NOMO-1 treated with dmso at 0.1 percent for 144 hours (cell line): ENCODE measurements at regions not wholly inside any gene's neighbourhood (a gene's known extent, or its start where the extent isn't known, plus 50 kb on each side); places are given as distances from the start of the nearest gene placed in this dataset.

ENCODE experiments used
- DNase-seq: peaks from one replicate; lab custom pipeline; 2025; ENCODE audit not compliant: unreplicated experiment; lab: John Stamatoyannopoulos, UW

DNA sequence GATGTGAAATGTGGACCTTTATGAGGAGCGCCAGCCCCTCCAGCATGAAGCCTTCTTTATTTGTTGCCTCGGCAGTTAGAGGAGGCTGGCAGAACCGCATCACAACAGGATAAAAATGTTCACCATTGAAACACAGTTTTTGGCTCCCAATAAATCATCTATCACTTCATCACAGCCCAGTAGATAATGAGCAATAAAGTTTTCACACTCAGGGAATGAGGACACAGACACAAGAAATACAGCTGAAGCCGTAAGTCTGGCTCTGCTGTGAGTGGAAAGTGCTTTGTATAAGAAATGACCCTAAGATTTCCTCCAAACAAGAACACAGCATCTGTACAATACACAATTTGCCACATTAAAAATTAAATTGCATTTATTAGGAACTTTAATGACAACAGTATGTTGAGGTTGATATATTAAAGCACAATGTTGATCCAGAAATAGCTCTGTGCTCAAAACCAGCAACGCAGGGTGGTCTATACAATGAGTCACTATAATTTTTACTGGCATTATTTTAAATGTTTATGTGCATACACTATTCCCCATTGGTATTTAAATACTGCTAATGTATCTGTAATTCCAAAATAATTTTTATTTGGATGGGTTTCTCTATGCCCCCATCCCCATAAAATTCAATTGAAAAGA lies 301.8 kb upstream of the MGMT start:
- no peak for DNase-seq

DNA sequence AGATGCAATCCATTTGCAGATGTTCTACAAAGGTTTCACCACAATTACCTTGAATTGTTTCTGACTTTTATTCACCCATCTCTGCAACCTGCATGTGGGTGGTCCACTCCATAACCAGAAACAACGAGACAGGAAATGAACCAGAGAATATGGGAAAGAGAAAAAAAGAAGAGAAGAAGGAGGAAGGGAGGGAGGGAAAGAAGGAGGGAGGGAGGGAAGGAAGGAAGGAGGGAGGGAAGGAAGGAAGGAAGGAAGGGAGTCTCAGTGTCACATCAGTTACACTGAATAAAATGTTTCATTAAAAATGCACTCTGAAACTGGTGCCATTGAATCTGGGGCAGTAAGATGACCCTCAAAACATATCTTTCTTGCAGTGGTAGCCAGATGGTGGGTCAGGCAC lies 301.3 kb upstream of the MGMT start:
- no peak for DNase-seq

DNA sequence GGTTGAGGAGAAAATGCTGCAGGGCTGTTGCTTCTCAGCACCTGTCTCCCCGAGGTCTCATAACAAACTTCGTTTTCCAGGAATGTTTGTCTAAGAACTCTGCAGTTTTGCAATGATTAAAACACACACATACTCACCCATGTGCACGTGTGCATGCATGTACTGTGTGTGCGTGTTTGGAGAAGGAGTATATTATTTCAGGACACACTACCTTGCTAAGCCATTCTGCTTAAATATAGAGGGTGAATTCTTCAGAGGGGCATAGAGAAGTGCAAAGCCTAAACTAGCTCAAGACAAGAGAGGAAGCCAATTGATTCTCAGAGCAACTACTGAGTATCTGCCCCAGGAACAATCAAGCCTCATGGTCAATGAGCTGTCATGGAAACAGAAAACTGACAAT lies 298.4 kb upstream of the MGMT start:
- no peak for DNase-seq

DNA sequence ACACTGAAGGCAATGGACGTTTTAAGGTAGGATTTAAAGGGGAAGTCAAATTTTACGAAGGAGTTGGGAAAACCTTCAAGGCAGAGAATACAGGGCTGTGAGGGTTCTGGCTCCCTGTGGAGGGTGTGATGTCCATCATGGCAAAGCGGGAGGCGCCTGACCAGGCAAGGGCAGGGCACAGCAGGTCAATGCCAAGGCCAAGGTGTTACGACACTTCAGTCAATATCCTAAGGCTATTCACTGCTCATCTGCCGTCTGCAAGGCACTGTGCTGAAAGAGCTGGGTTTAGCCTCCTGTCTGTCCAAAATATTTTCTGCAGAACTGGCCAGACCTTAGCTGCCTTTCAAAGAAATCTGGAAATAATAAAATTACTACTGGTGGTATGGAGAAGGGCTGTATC lies 297.9 kb upstream of the MGMT start:
- no peak for DNase-seq

DNA sequence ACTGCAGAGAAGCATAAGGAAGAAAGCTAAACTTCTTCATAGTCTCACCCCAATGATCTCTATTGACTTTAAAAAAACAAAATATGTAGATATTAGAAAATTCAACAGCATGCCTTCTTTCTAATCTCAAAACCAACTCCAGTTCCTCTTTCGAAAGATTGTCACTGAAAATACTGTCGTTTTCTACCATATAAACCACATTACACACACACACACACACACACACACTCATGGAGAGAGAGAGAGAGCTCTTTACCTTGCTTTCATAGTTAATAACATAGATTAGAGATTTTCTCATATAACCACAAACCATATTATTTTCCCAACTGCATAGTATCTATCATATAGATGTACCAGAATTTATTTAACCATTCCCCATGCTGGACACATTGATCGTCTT lies 296.2 kb upstream of the MGMT start:
- DNase-seq, result no peak

DNA sequence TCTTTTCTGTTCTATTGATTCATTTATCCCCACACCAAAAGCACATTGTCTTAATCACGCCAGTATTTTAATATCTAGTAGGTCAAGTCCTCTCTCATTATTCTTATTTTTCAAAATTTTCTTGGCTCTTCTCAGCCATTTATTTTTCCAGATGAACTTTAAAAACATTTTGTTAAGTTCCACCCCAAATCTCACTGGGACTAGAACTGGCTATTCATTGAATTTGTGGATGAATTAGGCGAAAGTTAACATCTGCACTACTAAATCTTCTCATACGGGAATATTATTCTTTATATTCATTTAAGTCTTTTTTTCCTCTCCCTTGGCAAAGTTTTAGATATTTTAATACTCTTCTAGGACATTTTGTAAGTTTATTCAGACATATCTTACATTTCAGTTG lies 295.2 kb upstream of the MGMT start:
- no peak for DNase-seq

DNA sequence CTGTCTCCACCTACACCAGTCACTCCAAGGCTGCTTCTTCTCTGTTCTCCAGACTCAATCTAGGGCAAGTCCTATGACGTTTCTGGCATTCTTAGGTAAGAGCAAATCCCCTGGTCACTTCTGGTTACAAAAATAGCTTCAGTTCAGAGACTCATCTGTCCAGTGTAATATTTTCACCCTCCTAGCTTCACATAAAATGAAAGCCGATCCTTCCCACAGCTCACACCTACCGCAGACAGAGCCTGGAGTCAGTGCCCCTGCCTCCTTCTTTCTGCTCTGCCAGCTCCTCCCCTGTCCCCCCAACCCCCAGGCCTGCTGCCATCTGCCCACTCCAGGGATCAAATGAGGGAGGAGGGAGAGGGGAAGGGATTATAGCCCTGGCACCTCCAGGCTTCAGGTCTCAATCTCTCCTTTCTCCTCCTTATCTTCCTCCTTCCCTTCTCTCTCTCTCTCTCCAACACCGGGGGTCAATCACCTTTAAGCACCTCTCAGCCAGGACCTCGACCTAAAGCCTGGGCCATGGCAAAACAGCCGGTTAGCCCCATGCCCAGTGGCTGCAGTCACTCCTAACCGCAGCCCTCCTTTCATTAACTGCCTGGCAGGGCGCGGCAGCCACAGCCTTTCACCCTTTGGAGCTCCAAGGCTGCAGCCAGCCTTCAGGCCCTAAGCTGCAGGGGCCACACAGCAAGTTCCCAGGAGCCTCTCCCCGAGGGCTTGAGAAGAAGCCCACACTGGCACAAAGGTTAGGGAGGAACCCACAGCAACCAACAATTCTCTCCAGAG lies 292.6 kb upstream of the MGMT start:
- no peak for DNase-seq

DNA sequence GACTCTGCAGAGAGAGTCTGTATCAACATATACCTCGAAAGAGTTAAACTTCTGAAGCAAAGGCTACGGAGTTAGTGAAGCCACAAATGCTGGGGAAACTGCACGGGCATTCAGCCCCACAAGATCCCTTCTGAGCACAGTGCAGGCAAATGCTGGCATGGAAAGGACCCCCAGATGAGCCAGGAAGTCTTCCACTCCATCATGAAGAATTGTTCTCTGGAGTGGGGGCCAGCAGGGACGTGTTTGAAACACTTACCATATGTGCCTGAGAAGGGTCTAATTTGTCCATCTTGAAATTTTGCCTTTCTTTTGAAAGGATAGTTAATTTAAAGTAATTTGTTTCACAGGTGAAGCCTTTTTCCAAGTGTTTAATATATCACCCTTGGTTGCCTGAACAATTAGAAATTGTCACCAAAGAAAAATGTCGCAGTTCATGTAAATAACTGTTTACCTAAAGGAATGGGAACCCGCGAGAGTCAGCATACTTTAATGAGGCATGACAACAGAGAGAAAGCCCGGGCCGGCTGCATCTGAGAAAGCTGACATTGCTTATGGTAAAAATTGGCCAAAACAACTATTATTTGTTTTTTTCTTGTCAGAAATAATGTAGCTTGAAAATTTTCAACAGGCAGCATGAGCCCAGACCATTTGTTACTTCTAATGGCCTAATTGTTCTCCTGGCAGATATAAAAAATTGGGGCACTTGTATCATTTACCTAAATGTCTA lies 287.6 kb upstream of the MGMT start:
- DNase-seq, result no peak

DNA sequence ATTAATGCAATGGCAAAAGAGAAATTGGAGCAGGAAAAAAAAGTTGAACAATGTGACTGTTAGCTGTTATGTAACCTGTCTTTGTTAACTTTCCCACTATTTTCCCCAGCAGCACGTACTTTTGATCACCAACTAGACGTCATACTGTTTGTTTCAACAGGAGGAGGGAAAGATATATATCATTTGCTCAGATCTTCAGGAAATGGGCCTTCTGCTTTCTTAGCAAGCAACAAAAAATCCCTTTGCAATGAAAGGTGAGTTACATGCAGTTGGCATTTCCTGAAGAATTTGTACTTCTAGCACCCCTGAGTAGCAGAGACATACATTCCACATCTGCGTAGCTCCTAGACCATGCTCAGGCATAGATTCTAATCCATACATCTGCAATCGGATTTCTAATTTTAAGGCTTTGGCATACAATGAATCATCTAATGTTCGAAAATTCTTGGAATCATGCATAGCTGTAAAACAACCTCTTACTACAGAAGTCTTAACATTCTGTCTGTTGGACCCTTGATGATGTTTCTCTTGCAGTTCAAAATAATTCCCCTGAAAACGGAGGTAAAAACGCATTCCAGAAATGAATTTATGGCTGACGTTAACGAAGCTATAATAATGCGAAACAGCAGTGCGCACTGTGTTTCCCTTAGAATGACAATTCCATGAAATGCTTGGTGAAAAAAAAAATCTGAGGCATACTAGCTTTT lies 286.9 kb upstream of the MGMT start:
- DNase-seq, result no peak

DNA sequence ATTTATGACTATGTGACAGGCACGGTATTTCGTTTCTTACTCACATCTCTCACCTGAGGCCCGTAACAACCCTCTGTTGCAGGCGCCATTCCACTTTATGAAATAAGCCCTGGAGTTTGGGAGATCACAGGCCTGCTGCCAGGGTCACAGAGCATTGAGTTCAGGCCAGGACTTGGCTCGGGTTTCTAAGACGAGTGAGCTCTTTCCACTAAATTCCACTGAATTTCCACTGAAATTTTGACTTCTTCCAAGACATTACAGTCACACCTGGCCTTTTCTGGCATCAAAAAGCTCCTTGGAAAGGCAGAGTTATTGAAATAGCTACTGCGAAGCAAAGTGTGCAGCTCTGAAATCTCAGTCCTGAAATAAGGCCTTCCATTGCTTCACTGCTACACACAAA lies 282.8 kb upstream of the MGMT start:
- no peak for DNase-seq

DNA sequence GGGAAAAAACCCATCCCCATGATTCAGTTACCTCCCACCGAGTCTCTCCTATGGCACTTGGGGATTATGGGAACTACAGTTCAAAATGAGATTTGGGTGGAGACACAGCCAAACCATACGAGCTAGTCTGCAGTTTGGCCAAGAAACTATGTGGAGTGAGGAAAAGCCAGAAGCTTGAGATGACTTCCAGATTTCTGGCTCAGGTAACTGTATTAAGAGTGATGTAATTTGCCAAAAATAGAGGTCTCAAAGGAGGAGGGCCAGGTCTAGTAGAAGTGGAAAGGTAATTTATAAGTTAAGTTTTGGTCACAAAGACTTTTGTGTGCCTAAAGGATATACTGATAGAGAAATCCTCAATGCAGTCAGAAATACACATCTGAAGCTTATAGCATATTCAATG lies 279.7 kb upstream of the MGMT start:
- no peak for DNase-seq

DNA sequence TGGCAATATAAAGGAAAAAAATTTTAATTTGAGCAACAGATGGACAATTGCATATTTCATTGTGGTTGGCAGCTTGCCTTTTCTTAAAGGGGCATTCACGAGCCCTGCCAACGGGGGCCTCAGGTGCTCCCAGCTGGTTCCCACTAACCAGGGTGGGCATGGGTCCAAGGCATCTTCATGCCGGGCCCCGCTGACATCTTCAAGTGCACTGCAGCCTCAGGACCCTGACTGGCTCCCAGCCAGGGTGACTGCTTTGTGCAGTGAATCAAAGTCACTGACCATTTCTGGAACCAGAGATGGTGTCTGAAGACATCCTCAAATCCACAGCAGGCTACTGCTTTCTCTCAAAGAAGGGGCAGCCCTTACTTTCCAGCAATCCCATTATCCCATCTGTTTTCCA lies 275.2 kb upstream of the MGMT start:
- DNase-seq, result no peak

DNA sequence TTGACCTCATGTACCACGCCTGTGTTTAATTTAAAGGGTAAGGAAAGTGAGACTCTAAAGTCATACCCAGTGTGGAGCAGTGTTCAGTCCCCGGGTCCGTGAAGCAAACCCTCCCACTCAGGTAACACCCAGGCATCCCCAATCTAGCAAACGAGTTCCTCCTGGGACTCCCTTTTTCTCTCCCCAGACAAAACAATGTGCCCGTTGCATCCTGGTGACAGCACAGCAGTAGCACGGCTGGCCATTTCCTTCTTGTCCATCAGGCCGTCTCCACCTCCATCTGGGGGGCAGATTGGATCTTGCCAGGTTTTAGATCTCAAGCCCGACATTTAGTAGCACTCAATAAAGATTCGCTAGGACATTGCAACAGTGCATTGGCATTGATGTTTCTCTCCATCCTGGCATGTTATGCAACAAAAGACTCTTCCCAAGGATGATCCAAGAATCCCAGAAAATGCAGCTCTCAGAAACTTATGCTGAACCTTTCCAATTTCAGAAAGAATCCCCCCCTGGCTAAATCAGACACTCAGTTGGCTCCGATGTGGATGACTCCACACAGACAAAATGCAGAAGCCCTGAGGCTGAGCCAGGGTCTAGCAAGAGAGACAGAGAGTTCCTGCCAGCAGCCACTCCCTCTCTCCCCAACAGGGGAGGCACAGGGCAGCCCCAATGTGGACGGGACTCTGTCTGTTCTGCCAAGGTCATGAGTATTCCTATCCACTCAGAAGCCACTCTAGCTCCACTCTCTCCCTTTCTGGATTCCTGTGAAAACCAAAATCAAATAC lies 274.5 kb upstream of the MGMT start:
- no peak for DNase-seq

DNA sequence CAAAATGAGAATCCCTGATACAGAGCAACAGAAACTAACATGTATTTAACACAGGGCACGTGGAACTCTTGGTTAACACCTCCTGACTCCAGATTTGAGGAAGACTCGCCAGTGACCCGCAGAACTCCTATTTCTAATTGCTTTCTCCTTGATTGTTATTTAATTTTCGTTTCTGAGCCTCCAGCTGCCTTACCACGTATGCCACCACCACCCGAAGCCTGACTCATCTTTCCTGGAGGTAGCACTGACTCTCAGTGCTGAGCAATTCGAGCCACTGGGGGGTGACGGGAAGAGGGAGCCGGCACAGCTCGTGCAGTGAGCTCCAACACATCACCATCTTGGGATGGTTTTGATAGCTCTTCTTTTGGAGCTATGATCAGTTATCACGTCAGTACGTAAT lies 273.9 kb upstream of the MGMT start:
- no peak for DNase-seq

DNA sequence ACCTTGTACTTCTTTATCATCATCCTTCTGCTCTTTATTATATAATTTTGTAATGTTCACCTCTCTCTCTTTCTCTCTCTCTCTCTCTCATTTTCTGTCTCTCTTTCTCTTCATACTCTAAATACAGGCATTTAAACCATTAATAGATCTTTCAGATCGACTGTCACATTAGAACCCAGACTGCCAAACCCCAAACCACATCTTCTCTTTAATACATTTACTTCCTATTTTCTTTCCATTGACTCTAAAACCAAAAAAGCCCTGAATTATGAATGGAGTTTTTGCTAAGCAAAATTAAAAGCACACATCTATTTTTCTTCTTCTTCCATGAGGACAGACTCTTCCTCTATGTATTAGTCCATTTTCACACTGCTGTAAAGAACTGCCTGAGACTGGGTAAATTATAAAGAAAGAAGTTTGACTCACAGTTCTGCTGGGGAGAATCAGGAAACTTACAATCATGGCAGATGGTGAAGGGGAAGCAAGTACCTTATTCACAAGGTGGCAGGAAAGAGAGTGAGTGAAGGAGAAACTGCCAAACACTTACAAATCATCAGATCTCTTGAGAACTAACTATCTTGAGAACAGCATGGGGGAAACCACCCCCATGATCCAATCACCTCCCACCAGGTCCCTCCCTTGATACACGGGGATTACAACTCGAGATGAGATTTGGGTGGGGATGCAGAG lies 272.7 kb upstream of the MGMT start:
- DNase-seq, result no peak

DNA sequence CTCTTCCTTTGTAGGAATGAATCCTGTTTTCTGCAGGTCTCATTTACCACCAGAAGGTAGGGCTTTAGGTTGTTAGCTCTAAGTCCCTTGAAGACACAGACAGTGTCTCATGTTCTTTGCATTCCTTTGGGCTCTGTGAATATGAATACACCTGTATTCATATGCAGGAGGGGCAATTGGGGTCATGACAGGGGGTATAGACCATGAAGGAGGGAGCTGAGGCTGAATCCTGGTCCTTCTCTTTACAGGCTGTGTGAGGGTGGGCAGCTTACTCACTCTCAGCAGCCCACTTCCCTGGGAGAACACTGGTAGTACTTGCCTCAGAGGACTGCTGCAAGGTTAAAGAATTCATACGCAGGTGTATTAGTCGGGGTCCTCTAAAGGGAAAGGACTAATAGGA lies 267.2 kb upstream of the MGMT start:
- no peak for DNase-seq

DNA sequence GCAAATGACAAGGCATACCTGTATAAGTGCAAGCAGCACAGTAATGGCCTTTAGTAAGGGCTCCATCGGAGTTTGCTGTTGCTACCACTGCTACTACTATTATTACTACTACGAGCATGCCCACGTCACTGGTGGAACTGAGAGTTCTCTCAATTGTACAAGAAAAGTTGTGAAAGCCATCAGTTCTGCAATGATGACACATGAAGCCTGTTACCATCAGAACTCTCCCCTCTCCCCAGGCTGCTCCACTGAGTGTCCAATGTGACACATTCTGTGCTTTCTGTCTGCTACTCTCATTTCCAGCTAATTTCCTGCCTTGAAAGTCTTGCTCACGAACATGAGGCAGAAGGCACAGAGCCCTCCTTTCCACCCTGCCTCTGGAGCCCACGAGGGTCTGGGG lies 263.2 kb upstream of the MGMT start:
- DNase-seq, result no peak

DNA sequence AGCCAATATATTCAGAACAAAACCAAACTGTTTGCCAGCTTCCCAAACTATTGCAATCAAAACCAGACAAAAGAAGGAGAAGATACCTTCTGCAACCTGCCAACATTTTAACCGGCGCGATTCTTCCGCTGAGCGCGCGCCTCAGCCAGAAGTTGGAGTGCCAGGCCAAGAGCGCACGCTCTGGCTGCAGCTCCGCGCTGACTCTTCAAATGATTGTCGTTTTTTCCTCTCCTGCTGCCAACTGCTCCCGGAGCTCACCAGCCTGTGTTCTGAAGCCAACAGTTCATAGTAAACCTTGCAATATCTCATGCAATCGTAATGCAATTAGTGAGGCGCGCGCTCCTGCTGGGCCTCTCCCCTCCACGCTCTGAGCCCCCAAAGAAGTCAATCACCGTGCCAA lies 259.7 kb upstream of the MGMT start:
- DNase-seq, result no peak

DNA sequence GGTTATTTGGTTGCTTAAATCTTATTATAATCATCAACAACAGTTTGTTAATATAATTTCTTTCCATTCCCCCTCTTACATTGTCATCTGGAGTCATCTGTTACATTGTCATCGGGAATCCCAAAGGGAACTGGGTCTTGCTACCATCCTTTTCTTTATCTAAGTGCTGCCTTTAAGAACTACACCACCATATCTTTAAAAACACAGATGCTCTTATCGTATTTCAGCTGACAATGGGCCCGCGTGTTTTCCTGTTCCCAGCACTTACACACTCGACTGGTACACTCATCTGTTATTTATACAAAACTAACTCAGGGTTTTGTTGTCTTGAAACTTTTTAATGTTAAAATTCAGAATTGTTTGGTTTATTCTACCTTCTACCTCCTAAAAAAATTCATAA lies 256.2 kb upstream of the MGMT start:
- no peak for DNase-seq

DNA sequence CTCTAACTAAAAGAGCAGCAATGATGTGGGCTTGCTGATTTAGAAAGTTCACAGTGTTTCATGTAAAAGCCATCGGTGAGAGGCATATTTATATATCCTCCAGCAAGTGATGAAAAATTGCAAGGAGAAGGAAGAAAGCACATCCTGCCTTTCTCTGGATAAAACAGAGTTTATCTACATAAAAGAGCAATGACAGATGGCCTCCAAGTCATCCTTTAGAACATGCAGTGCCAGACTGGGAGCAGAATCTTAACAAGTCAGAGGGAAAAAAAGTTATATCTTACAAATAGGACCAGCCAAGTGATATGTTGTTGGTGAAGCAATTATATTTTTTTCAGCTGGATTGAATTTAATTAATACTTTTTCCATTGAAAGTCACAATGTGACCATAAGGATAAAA lies 253.8 kb upstream of the MGMT start:
- no peak for DNase-seq
